ENCODE measurements at regions not wholly inside any gene's neighbourhood (a gene's known extent, or its start where the extent isn't known, plus 50 kb on each side); places are given as distances from the start of the nearest gene placed in this dataset.
"Not testable (repeated sequence)": the region's sequence is repeated elsewhere in the genome, so short reads cannot be mapped to it uniquely, and the experiment has no call there.

DNA sequence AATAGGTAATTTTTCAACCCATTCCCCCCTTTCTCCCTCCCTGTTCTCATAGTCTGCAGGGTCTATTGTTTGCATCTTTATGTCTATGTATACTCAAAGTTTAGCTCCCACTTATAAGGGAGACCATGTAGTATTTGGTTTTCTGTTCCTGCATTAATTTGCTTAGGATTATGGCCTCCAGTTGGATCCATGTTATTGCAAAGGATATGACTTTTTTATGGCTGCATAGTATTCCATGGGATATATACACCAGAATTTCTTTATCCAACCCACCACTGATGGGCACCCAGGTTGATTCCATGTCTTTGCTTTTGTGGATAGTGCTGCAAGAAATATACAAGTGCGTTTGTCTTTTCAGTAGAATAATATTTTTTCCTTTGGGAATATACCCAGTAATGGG, 761.6 kb upstream of the GRAMD2B start:
- H3K4me3 ChIP-seq (ENCODE audit: low read depth, low read length), result no peak overlapping the region
- in situ Hi-C loops (cut with HindIII; ENCODE audit: low sequenced_read_pairs), result no loop called here
- TF ChIP-seq CTCF (IDR thresholded peaks at IDR 0.05; ENCODE audit: low read depth, low read length, missing control alignments), result no peak
- no peak for DNase-seq (ENCODE audit: low read depth)

DNA sequence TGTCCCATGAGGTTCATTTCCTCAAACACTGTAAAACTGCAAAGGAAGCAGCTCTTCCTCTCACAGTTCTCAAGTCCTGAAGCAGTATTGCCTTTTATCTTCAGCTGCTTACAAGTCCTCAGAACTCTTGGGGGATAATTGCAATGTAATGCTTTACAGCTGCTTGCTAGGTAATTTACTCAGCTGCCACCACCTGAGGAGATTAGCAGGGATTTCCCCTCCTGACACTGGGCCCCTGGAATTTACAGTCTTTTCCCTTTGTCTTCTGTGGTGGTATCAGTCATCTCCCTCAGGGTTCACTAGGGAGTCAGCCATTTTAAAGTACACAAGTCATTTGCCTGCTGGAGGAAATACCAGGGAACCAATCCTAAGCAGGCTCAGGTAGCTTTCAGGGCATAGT, 754.3 kb upstream of the GRAMD2B start:
- in situ Hi-C loops (cut with HindIII; ENCODE audit: low sequenced_read_pairs), result no loop called here
- no peak overlapping the region for H3K4me3 ChIP-seq (ENCODE audit: low read depth, low read length)
- DNase-seq (ENCODE audit: low read depth), result no peak
- TF ChIP-seq CTCF (IDR thresholded peaks at IDR 0.05; ENCODE audit: low read depth, low read length, missing control alignments), result no peak

- in situ Hi-C loops (cut with HindIII; ENCODE audit: low sequenced_read_pairs), result no loop called here
- no peak for TF ChIP-seq CTCF (IDR thresholded peaks at IDR 0.05; ENCODE audit: low read depth, low read length, missing control alignments)
- no peak overlapping the region for H3K4me3 ChIP-seq (ENCODE audit: low read depth, low read length)
- no peak for DNase-seq (ENCODE audit: low read depth)
These were observed 749.8 kb upstream of the GRAMD2B start for GRCh38 chr5:125673359-125673950.

DNA sequence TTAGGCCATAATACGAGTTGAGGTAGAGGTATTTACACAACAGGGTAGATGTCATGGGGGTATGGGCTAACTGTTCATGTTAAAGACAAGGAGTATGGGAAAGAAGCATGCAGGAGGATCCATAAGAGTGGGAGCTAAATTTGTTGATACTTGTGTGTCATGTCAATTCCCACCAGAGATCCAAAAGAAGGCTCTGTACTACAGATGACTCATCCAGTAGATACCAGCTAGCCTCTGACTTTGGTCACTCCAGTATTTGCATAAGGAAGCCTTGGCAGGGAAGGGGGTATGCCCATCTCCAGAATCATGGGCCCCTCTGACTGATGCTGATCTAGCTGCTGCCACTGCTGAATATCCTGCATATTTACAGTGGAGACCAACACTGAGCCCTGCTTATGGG, 743.7 kb upstream of the GRAMD2B start:
- no peak overlapping the region for H3K4me3 ChIP-seq (ENCODE audit: low read depth, low read length)
- TF ChIP-seq CTCF (IDR thresholded peaks at IDR 0.05; ENCODE audit: low read depth, low read length, missing control alignments), result no peak
- in situ Hi-C loops (cut with HindIII; ENCODE audit: low sequenced_read_pairs), result no loop called here
- DNase-seq (ENCODE audit: low read depth), result no peak

GRCh38 chr5:125683669-125684068, 739.5 kb upstream of the GRAMD2B start:
- DNase-seq (ENCODE audit: low read depth), result no peak
- no peak overlapping the region for H3K4me3 ChIP-seq (ENCODE audit: low read depth, low read length)
- no peak for TF ChIP-seq CTCF (IDR thresholded peaks at IDR 0.05; ENCODE audit: low read depth, low read length, missing control alignments)
- in situ Hi-C loops (cut with HindIII; ENCODE audit: low sequenced_read_pairs), result no loop called here

DNA sequence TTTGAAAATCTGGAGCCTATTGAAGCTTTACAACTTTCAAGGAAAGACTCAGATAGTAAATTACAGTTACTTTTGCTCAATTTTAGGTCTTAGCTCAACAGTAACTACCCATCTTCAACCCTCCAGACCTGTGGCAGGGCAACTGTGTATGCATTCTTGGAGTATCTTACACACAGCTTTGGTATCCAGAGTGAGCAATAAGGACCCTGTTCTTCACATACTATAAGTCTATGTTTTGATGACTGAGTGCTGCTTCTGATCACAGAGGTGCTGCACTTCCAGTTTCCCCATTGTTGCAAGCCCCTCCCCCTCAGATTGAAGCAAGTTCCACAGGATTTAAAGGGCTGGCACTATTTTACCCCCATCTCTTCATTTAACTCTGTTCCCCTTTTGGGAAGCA, 737.4 kb upstream of the GRAMD2B start:
- DNase-seq (ENCODE audit: low read depth), result no peak
- H3K4me3 ChIP-seq (ENCODE audit: low read depth, low read length), result no peak overlapping the region
- in situ Hi-C loops (cut with HindIII; ENCODE audit: low sequenced_read_pairs), result no loop called here
- TF ChIP-seq CTCF (IDR thresholded peaks at IDR 0.05; ENCODE audit: low read depth, low read length, missing control alignments), result no peak

- DNase-seq (ENCODE audit: low read depth); in situ Hi-C loops (cut with HindIII; ENCODE audit: low sequenced_read_pairs); H3K4me3 ChIP-seq (ENCODE audit: low read depth, low read length): not testable (repeated sequence)
These were observed 731.3 kb upstream of the GRAMD2B start for GRCh38 chr5:125691738-125692530.
